ENCODE measurements at regions not wholly inside any gene's neighbourhood (a gene's known extent, or its start where the extent isn't known, plus 50 kb on each side); places are given as distances from the start of the nearest gene placed in this dataset.

GRCh38 chr21:16847211-16847610 is 665.6 kb upstream of the CXADR start:
- no peak for TF ChIP-seq EZH2 (IDR thresholded peaks at IDR 0.05; ENCODE audit: insufficient read depth, poor library complexity, severe bottlenecking)
- TF ChIP-seq EZH2phosphoT487 (IDR thresholded peaks at IDR 0.05; ENCODE audit: insufficient read depth, low read depth), result no peak

All from GM23248 (cell line).